ENCODE measurements at regions not wholly inside any gene's neighbourhood (a gene's known extent, or its start where the extent isn't known, plus 50 kb on each side); places are given as distances from the start of the nearest gene placed in this dataset.

- TF ChIP-seq BACH1 (IDR thresholded peaks at IDR 0.05; ENCODE audit: low read length) (no peak), CBX8 (IDR thresholded peaks at IDR 0.05; ENCODE audit: borderline replicate concordance, low read depth, low read length) (no peak), RNF2 (IDR thresholded peaks at IDR 0.05; ENCODE audit: borderline replicate concordance, low read depth, low read length, missing control alignments, poor library complexity, severe bottlenecking) (no peak), EZH2 (IDR thresholded peaks at IDR 0.05; ENCODE audit: low read depth, low read length, severe bottlenecking) (no peak), SAP30 (IDR thresholded peaks at IDR 0.05; ENCODE audit: insufficient read depth, insufficient replicate concordance, low read length) (no peak)
Observed at GRCh38 chr2:56040834-56041233, 117.3 kb upstream of the EFEMP1 start (continued).

Data from H1 (cell line).